22Rv1 (cell line): ENCODE measurements at regions not wholly inside any gene's neighbourhood (a gene's known extent, or its start where the extent isn't known, plus 50 kb on each side); places are given as distances from the start of the nearest gene placed in this dataset.

Source experiments
- H3K27ac ChIP-seq: fragments of 450-650 bp; 2 replicates; pipeline ENCODE4 v1.5.1; 2017
- CTCF ChIP-seq: fragments of 450-650 bp; IDR thresholded peaks from 2 replicates; pipeline ENCODE4 v1.5.1; 2017; ENCODE audit warnings: mild to moderate bottlenecking
- ZFX ChIP-seq: fragments of 450-650 bp; IDR thresholded peaks from 2 replicates; pipeline ENCODE4 v1.6.1; 2017; ENCODE audit warnings: antibody characterized with exemption, borderline replicate concordance

GRCh38 chr22:46064966-46065666 is 85.2 kb upstream of the PPARA start:
- TF ChIP-seq ZFX (no peak), CTCF (no peak)
- H3K27ac ChIP-seq, result peak overlapping the region; percentile 100

GRCh38 chr22:46065691-46066454 is 84.5 kb upstream of the PPARA start:
- H3K27ac ChIP-seq, result peak overlapping the region; percentile 100
- TF ChIP-seq CTCF (no peak), ZFX (no peak)

DNA sequence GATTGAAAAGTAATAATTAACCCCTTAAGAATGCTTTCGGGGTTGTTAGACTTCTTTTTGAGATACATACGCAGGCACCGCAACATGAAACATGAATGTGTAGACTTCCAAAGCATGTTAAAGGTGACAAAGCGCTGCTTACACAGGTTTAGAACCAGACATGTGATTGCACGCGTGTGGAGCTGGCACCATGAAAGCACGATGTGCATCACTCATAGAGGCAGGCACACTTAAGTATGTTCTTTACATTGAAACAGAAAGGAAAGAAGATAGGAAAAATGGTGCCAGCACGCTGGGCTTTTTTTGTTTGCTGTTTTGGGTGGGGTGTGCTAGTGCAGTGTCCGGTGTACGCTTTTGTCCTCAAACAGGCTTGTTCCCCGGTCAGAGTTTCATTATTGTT is 83.6 kb upstream of the PPARA start:
- peak overlapping the region; percentile 100 for H3K27ac ChIP-seq

DNA sequence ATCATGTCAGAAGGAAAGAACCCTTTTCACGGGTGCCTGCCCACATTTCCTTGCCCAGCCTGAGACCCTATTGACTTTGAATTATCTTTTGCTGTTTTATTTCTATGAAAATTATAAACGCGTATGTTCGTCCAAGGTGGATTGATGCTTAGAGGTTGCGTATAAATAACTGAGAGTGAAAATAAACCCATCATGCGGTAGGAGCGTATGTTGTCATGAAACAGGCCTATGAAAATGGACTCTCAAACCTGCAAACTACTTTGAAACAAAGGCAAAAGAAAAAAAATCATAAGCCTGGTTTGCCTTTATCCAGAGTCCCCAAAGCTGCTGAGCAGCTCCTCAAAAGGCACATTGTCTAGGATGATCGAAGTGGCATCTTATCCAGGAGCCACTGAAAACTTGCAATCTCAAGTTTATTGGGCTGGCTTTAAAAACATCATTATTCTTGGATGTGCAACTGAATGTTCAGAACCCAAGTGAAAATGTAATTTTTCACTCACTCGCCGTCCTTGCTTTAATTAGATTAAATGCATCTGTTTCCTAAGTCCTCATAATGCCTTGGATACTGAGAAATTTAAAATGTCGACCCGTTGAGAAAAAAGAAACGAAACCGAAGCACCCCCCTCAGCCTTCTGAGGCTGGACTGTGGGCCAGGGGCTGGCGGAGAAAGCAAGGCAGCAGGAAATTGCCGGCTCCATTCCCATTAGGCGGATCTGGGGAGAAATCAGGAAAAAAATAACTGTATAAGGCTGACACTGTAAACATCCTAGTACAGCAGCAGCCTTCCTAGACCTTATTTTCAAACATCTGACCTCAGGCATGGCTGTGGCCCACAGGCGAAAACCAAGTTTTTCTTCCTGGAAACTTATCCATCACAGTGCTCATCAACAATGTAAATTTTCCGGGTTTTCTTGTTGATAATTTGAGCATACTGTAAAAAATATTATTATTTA is 82.9 kb upstream of the PPARA start:
- peak overlapping the region; percentile 100 for H3K27ac ChIP-seq
- TF ChIP-seq ZFX, result no peak
- TF ChIP-seq CTCF, result no peak

More for the DNA sequence above, 83.6 kb upstream of the PPARA start:
- TF ChIP-seq ZFX (no peak), CTCF (no peak)

DNA sequence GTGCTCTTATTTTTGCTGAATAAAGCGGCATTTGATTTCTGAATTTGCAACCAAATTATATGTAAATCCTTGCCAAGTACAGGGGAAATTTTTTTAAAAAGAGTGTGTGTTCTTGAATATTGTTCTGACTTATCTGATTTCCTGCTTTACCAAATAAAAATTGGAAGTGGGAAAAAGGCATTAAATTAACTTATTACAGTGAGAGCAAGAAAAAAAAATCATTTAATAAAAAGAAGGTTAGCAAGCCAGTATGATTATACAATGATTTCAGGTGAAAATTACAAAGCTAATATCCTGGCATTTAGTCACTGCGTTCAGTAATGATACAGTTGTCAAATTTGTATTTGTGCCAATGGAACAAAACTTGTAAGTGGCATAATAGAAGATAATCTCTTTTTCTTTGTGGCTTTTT is 82.1 kb upstream of the PPARA start:
- TF ChIP-seq CTCF, result no peak
- TF ChIP-seq ZFX, result no peak
- H3K27ac ChIP-seq, result peak overlapping the region; percentile 100

DNA sequence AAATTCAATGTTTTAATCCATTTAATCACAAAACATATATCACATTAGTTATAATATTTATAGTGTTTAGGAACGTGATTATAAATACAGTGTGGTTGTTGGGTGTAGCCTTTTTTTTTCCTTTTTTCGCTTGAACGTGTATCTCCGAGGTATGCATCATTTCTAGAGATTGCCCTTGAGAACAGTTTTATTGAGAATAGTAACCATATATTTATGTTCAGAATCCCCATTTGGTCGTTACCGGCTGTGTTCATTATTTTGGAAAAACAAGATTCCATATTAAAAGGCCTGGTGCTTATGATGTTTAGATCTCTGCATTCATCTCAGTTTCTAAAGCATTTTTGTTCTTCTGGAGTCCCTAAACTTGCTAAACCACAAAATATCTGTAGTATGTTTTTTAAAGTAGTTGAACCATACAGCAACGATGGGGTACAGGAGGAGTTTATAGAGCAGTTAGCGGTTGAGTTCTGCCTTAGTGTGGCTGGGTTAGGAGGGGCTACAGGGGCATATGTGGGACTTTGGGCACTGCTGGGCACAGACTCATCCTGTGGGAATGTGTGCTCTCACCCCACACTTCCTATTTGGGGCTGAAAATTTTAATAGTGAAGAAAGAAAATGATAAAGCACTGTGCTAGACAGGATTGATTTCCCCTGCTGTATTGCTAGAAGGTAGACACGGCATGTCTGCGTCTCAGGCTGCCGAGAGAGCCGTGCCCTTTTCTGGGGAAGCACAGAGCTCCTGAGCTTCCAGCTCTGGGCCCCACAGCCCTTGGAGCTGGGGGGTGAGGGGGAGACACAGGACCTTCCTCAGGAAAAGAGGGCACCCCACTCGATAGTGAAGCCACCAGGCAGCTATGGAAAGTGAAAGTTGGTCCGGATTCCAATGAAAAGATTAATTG is 81.5 kb upstream of the PPARA start:
- peak overlapping the region; percentile 100 for H3K27ac ChIP-seq
- TF ChIP-seq ZFX (no peak), CTCF (no peak)
